Ascending aorta (tissue), 2 donors: ENCODE measurements at regions not wholly inside any gene's neighbourhood (a gene's known extent, or its start where the extent isn't known, plus 50 kb on each side); places are given as distances from the start of the nearest gene placed in this dataset.
"Not testable (repeated sequence)": the region's sequence is repeated elsewhere in the genome, so short reads cannot be mapped to it uniquely, and the experiment has no call there.

Experiments
- DNase-seq, 2 donors: peaks; one replicate each; pipeline ENCODE4 v3.0.0-alpha.2; 2019; ENCODE audit warnings: low spot score in 2 of 2
- H3K27ac ChIP-seq, 2 donors: fragments of 200-600 bp; sonication (generic); one replicate each; pipeline ENCODE4 v1.5.1; 2016 to 2017; ENCODE audit warnings: mild to moderate bottlenecking in 1 of 2
- H3K27me3 ChIP-seq: fragments of 200-600 bp; sonication (generic); one replicate; pipeline ENCODE4 v1.5.1; 2017
- H3K36me3 ChIP-seq, 2 donors: fragments of 200-600 bp; sonication (generic); one replicate each; pipeline ENCODE4 v1.5.1; 2016
- H3K4me1 ChIP-seq, 2 donors: fragments of 200-600 bp; sonication (generic); one replicate each; pipeline ENCODE4 v1.5.1; 2016 to 2017; ENCODE audit warnings: mild to moderate bottlenecking in 1 of 2
- H3K4me3 ChIP-seq, 2 donors: fragments of 200-600 bp; sonication (generic); one replicate each; pipeline ENCODE4 v1.5.1; 2016 to 2017; ENCODE audit warnings: mild to moderate bottlenecking in 1 of 2
- H3K9me3 ChIP-seq, 2 donors: fragments of 200-600 bp; sonication (generic); one replicate each; pipeline ENCODE4 v1.5.1; 2016
- intact Hi-C: fragments of 100-400 bp; cut with DNase I; formaldehyde crosslinking; loops from one replicate; pipeline ENCODE4 v1.15.1; 2023
- TF ChIP-seq, protein P1 (sequence below), 3 experiments: fragments of 200-600 bp in 2 of 3; fragments of 450-650 bp in 1 of 3; sonication (generic) in 2 of 3; IDR thresholded peaks; one replicate each; pipeline ENCODE4 v1.5.1; 2016 to 2019; ENCODE audit warnings: antibody characterized with exemption in 3 of 3, mild to moderate bottlenecking in 1 of 3, moderate library complexity in 1 of 3

GRCh38 chr10:118811675-118812392, 57.1 kb upstream of the CACUL1 start:
- Histone ChIP-seq H3K4me3 (no peak overlapping the region), H3K27ac (no peak overlapping the region), H3K27me3 (no peaks in the 10 kb centered on the region), H3K9me3 (no peaks in the 10 kb centered on the region), H3K36me3 (no peaks in the 10 kb centered on the region), H3K4me1 (no peaks in the 10 kb centered on the region)
- TF ChIP-seq, protein P1, sequence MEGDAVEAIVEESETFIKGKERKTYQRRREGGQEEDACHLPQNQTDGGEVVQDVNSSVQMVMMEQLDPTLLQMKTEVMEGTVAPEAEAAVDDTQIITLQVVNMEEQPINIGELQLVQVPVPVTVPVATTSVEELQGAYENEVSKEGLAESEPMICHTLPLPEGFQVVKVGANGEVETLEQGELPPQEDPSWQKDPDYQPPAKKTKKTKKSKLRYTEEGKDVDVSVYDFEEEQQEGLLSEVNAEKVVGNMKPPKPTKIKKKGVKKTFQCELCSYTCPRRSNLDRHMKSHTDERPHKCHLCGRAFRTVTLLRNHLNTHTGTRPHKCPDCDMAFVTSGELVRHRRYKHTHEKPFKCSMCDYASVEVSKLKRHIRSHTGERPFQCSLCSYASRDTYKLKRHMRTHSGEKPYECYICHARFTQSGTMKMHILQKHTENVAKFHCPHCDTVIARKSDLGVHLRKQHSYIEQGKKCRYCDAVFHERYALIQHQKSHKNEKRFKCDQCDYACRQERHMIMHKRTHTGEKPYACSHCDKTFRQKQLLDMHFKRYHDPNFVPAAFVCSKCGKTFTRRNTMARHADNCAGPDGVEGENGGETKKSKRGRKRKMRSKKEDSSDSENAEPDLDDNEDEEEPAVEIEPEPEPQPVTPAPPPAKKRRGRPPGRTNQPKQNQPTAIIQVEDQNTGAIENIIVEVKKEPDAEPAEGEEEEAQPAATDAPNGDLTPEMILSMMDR (IDR thresholded peaks at IDR 0.05): no peak
- intact Hi-C loops: no loop called here
- no peak for DNase-seq

DNA sequence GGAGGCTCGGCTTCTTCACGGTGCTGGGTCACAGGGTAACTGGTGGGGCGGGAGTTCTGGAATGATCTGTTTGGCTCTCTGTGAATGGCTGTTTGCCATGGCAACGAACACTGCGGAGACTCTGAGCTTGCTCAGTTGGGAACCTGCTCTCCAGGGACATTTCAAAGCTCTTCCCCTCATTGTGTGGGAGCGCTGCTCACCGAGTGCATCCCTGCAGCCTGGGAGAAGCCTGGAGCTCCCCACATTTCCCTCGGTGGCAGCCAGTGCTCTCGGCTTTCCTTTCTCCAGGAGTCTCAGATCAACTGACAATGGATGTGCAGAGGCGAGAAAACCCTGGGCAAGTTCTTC, 57.6 kb upstream of the CACUL1 start:
- Histone ChIP-seq H3K4me3 (no peak overlapping the region), H3K27me3 (no peaks in the 10 kb centered on the region), H3K9me3 (no peaks in the 10 kb centered on the region), H3K36me3 (no peaks in the 10 kb centered on the region), H3K4me1 (no peaks in the 10 kb centered on the region), H3K27ac (no peak overlapping the region)
- TF ChIP-seq, protein P1 (IDR thresholded peaks at IDR 0.05): no peak
- intact Hi-C loops: no loop called here
- DNase-seq: no peak

DNA sequence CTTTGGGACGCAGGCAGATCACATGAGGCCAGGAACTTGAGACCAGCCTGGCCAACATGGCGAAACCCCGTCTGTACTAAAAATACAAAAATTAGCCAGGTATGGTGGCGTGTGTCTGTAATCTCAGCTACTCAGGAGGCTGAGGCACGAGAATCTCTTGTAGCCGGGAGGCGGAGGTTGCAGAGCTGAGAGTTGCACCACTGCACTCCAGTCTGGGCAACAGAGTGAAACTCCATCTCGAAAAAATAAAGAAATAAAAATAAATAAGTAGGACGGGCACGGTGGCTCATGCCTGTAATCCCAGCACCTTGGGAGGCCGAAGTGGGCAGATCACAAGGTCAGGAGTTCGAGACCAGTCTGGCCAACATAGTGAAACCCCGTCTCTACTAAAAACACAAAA, 58.2 kb upstream of the CACUL1 start:
- H3K9me3 ChIP-seq, H3K36me3 ChIP-seq, H3K4me3 ChIP-seq, H3K27me3 ChIP-seq, DNase-seq, H3K27ac ChIP-seq, intact Hi-C loops, H3K4me1 ChIP-seq: not testable (repeated sequence)

DNA sequence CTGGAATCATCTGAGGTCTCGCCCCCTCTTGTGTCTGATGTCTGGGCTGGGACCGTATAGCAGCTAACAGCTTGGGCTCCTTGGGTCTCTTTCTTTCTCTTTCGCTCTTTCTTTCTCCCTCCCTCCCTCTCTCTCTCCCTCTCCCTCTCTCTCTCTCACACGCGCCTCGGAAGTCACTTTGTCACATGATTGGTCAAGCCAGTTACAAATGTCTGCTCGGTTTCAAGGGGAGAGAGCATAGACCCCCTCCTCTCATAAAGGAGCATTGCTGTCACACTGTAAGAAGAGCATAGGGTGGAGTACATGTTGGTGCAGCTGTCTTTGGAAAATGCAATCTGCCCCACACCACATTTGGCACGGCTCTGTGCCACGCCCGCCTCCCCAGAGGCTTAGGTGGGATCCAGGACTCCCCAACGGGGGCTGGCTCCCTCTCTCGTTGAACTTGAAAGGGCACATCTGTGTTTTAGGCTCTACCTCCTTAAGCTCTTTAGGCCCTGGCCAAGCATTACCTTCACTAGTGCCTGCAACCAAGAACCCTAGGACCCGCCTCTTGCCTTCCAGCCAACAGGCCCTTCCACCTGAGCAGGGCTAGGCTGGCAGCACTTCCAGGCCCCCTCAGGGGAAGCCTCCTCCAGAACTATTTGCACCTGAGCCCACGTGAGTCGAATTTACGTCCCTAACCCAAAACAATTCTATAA, 61.9 kb upstream of the CACUL1 start:
- H3K4me3 ChIP-seq: no peak overlapping the region
- intact Hi-C loops: no loop called here
- no peak overlapping the region for H3K27ac ChIP-seq
- TF ChIP-seq, protein P1 (IDR thresholded peaks at IDR 0.05): no peak
- DNase-seq: no peak
- no peaks in the 10 kb centered on the region for H3K36me3 ChIP-seq
- H3K4me1 ChIP-seq: no peaks in the 10 kb centered on the region
- H3K27me3 ChIP-seq: no peaks in the 10 kb centered on the region
- H3K9me3 ChIP-seq: no peaks in the 10 kb centered on the region

DNA sequence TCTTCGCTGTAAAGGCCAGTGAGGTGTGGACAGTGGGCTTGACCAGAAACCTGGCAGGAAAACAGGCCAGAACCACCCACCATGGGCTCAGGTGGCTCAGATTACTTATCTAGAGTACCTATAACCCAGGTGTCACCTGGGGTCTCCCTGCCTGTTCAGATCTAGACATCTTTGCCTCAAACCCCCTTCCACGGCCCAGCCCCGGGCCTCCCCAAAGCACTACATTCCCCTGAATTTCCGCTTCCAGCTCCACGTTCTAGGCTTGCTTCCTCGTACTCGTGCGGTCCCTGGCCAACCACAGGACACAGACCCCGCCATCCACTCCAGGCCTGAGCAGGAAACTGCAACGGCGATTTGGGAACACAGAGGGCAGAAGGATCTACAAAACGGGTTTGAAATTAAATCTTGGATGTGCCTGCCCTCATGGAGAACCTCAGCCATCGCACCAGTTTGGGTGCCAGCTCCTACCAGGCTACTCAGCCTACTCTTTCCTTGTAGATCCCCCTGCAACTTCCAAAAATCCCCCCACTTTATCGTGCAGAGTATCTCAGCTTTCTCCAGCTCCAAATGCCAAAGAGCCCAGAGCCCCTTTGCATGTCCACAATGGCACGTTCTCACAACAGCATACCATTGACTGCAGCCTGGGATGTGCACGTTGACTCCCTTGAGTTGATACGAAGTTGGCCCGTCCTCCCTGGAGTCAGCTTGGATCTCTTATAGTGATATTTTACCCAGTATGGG, 62.7 kb upstream of the CACUL1 start:
- no peaks in the 10 kb centered on the region for H3K36me3 ChIP-seq
- no peak overlapping the region for H3K4me3 ChIP-seq
- DNase-seq: no peak
- H3K4me1 ChIP-seq: no peaks in the 10 kb centered on the region
- intact Hi-C loops: no loop called here
- TF ChIP-seq, protein P1 (IDR thresholded peaks at IDR 0.05): no peak
- no peaks in the 10 kb centered on the region for H3K27me3 ChIP-seq
- no peak overlapping the region for H3K27ac ChIP-seq
- H3K9me3 ChIP-seq: no peaks in the 10 kb centered on the region

- H3K4me1 ChIP-seq: no peaks in the 10 kb centered on the region
- intact Hi-C loops: no loop called here
Observed at GRCh38 chr10:118818621-118819221, 64.0 kb upstream of the CACUL1 start.

More at GRCh38 chr10:118818621-118819221, 64.0 kb upstream of the CACUL1 start:
- H3K9me3 ChIP-seq: no peaks in the 10 kb centered on the region
- H3K4me3 ChIP-seq: no peak overlapping the region
- DNase-seq: no peak
- H3K27me3 ChIP-seq: no peaks in the 10 kb centered on the region
- no peak overlapping the region for H3K27ac ChIP-seq
- TF ChIP-seq, protein P1 (IDR thresholded peaks at IDR 0.05): no peak
- H3K36me3 ChIP-seq: no peaks in the 10 kb centered on the region
